Ishikawa (cell line): ENCODE measurements at regions not wholly inside any gene's neighbourhood (a gene's known extent, or its start where the extent isn't known, plus 50 kb on each side); places are given as distances from the start of the nearest gene placed in this dataset.
A peak's percentile ranks its signal among the peaks of the same experiment; 100 is the strongest.

Experiments used
- CEBPB ChIP-seq: IDR thresholded peaks from 2 replicates; pipeline ENCODE4 v1.6.1; 2012
- CREB1 ChIP-seq: IDR thresholded peaks from 2 replicates; pipeline ENCODE4 v1.6.1; 2012; ENCODE audit warnings: low read depth
- ZBTB7A ChIP-seq: IDR thresholded peaks from 2 replicates; pipeline ENCODE4 v1.6.1; 2012; ENCODE audit warnings: low read depth

DNA sequence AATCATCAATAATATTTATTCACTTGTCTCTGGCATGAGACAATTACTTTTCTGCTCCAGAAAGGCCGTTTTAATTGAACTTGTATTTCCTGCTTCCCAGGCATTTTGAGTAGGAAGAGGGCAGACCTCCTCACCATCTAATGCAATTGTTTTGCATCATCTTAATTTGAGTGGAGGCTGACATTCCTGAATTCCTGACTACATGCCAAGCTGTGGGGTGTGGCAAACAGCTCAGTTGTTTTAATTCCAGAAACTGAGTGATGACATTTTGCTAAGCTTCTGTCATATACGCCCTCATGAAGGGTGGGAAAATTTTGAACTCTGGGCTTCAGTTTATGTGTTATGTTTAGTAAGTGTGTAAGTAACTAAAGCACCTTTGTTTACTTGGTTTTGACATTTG lies 125.4 kb upstream of the USP25 start:
- TF ChIP-seq CREB1 (no peak), ZBTB7A (no peak), CEBPB (peak; percentile 87)
